Middle frontal gyrus (tissue), 1 donor: ENCODE measurements at regions not wholly inside any gene's neighbourhood (a gene's known extent, or its start where the extent isn't known, plus 50 kb on each side); places are given as distances from the start of the nearest gene placed in this dataset.
"Not testable (repeated sequence)": the region's sequence is repeated elsewhere in the genome, so short reads cannot be mapped to it uniquely, and the experiment has no call there.

Experiments
- DNase-seq: peaks from one replicate; pipeline ENCODE4 v3.0.0-alpha.2; 2015; ENCODE audit warnings: low spot score; ENCODE audit errors: extremely low spot score

DNA sequence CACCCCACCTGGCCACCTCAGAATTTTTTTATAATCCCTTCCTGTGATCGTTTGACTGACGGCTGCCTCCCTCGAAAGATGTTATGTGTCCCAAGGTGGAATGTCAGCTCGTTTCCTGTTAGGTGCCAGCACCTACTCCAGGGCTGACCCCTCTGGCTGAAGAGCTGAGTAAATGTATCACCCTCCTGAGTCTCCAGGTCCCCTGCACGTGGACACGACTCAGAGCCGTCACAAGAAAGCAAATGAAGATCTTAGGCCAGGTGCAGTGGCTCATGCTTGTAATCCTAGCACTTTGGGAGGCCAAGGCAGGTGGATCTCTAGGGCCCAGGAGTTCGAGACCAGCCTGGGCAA lies 273.2 kb downstream of the C16orf95 start:
- no peak for DNase-seq

DNA sequence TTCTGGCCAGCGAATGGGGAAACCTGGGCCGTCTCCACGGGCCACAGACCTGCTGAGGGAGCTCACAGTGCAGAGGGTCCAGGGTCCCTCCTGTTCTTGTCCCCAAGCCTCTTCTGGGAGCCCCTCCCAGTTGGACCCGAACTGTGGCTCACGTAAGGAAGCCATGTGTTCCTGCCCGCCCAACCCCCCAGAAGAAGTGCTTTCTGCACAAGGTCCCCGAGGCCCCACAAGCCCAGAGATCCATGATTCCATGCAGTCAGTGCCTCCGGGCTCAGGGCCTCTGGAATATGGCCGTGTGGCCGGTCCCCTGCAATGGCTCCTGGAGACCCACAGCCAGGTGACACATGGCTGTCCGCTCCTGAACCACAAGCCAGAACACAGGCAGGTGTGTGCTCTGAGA lies 272.4 kb downstream of the C16orf95 start:
- no peak for DNase-seq

DNA sequence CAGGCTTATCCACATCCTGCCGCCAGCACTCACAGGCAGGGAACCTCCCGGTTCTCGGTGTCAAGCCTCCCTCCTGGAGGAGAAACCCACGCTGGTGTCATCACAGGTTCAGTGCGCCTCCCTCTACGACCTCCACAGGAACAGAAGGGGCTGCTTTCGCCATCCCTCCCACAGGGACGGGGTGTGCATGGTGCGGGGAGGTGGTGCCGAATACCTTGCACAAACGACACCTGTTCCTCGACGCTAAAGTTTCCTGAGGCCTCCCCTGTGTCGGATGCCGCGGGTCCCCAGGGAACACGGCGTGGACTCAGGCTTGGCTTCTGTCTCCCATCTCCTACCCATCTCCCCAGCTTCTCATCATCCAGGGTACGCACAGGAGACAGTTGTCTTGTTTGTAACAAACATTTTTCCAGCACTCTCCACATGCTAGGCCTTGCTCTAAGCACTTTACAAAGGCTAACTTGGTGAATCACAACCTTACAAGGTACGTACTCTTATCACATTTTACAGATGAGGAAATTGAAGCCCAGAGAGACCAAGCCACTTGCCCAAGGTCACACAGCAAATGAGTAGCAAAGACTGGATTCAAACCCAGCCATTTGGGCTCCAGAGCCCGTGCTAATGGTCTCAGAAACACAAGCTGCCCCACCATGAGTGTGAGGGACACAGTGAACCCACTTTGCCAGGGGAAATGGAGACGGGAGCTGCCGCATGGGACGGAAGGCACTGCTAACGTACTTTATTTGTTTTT lies 271.6 kb downstream of the C16orf95 start:
- DNase-seq: no peak

DNA sequence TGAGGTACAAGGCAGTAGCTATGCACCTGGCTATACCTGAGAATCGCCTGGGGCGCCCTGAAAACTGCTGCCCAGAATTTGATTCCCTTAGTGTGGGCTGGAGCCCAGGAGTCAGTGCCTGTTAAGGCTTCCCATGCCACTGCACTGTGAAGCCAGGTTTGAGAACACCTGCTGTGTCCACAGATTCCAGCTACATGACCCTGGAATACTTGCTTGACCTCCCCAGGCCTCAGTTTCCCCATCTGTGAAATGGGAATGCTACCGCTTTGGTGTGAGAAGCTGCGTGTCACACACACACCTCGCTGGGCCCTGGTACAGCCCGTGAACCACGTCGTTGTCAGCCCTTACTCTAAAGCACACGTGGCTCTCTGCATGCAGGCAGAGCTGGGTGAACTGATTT lies 271.0 kb downstream of the C16orf95 start:
- DNase-seq: no peak

DNA sequence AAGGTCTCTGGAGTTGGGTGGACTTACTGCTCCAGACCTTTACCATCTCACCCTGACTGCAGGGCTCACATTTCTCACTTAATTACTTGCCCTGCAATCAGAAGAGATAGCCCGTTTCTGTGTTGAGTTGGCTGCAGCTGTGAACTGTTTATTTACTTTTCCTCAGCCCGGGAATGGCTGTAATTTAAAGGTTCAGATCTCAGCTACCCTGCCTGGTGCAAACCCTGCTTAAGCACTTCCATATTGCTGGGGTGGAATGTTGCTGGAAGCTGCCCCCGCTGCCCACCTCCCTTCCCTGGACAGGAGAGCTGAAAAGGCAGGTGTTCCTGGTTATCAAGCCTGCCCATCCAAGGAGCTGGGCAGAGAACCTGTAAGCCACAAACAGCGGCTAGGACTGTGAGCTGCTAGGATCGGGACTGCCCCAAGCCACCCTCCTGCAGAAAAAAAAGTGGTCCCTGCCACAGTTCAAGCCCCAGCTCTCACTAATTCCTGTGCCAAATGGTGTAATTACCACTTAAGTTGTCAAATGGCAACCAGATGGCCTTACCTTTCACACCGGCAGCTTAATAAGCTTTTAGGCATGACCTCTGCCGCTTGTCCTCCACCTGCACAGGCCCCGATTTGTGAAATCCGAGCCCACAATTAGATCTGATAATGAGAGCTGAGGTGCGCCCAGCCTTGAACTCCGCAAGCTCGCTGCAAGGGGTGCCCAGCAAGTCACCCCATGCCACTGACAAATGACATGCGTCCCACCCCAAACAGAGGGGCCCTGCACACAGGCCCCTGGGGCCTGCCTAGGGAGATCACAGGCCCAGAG lies 269.8 kb downstream of the C16orf95 start:
- DNase-seq: no peak

DNA sequence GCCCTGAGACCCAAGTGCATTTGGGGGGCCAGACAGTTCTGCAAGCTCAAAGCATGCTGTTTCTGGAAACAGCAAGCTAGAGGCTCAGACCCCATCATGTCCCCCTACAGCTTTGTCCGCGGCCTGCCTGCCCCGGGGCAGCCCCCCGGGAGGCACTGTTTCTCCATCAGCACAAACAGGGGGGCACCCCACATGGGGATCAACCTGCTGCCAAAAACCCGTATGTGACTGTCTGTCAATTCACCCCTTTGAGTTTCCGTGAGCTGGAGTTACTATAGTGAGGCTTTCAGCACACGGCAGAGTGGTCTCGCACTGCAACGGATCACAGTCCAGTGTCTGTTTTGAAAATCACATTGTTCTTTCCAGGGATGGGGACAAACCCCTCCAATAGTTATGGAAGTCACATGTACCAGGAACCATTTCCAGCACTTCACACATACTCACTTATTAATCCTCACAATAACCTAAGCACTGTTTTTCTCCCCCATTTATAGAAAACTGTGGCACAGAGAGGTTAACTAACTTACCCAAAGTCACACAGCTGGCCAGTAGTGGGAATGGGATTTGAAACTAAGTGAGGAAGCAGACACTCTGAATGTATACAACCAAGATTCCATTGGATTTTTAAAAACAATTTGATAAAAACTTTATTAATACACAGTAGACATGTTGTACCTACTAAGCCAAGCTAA lies 269.0 kb downstream of the C16orf95 start:
- DNase-seq: no peak

DNA sequence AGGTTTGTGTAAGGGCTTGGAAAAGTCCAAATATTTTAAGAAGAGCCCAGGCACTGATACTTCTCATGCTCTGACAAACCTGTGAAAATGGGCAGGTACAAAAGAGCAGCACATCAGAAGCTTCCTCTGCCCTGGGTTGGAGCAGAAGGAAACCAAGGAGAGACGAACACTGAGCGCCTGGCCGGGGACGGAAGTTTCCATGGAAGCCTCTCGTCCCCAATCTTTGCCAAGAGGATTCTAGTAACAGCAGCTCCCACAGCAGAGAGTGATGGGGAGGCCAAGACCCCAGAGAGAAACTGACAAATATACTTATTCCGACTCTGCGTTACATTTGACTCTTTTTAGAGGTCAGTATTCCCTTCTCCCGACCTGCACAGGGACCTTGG lies 268.5 kb downstream of the C16orf95 start:
- DNase-seq: no peak

DNA sequence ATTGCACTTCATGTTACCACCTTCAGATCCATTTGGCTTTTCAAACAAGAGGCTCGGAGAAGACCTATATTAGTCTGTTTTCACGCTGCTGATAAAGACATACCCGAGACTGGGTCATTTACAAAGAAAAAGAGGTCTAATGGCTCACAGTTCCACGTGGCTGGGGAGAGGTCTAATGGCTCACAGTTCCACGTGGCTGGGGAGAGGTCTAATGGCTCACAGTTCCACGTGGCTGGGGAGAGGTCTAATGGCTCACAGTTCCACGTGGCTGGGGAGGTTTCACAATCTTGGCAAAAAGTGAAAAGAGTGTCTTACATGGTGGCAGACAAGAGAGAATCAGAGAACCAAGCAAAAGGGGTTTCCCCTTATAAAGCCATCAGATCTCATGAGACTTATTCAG lies 268.0 kb downstream of the C16orf95 start:
- DNase-seq: not testable (repeated sequence)

DNA sequence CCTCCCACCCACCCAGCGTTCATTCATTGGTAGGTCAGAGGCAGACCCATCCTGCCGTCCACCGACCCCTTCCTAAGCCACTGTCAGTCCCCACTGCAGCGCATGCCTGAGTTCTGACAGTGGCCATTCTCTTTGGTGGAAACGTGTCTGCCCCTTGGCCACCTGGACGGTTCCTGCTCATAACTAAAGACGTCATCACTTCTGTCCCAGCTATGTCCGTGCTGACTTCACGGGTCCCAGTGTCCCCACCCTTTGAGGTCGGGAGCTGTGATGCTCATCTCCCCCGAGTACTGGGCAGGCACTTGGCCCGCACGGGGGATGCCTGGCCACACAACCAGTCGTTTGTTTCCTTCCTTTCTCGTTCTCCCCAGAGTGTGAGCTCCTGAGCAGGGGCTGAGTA lies 267.1 kb downstream of the C16orf95 start:
- no peak for DNase-seq

DNA sequence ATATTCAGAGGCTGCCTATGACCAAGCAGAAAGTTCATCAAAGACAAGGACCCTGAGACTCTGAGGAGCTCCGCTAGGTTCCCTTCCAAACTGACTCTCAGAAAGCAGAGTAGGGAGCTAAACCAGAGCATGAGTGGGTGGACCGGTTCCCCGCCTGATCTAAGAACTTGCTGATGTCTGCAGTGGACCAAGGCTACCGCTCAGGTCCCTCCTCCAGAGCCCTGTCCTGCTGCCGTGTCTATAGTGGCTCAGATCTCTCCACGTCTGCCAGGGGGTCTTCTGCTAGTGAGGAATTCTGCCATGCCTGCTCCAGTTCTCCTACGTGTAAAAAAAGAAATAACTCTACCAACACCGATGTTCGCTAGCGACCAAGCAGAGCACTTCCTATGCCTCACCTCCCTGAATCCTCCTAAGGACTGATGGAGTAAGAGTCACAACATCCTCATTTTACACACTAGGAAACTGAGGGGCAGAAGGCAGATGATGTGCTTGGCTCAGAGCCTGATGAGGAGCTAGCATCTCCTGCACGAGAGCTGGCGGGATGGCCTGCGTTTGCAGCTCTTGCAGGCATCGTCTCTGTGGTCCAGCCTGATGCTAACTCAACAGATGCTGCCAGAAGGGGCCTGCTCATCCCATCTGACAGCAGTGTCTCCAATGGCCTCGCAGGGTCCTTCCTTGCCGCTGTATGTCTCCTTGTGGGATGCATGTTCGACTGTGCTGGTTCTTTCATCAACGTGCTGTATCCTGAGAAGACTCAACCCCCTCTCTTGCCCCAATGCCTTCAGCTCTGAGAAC lies 265.5 kb downstream of the C16orf95 start:
- DNase-seq: no peak

DNA sequence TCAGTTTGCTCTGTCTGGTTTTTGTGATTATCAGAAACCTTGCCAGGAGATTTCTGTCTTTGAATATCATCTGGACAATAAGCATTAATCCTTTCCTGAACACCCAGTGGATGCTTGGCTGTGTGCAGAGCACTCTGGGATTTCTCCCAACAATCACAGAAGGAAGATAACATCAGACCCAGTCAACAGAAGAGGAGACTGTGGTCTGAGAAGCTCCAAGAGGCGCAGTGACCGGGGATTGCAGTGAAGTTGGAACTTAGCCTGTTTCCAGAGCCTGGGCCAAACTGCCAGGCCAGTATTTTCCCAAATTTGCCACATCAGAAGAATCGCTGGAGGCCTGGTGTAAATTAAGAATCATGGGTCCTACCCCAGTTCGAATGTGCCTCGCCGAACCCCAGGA lies 264.7 kb downstream of the C16orf95 start:
- DNase-seq: no peak

DNA sequence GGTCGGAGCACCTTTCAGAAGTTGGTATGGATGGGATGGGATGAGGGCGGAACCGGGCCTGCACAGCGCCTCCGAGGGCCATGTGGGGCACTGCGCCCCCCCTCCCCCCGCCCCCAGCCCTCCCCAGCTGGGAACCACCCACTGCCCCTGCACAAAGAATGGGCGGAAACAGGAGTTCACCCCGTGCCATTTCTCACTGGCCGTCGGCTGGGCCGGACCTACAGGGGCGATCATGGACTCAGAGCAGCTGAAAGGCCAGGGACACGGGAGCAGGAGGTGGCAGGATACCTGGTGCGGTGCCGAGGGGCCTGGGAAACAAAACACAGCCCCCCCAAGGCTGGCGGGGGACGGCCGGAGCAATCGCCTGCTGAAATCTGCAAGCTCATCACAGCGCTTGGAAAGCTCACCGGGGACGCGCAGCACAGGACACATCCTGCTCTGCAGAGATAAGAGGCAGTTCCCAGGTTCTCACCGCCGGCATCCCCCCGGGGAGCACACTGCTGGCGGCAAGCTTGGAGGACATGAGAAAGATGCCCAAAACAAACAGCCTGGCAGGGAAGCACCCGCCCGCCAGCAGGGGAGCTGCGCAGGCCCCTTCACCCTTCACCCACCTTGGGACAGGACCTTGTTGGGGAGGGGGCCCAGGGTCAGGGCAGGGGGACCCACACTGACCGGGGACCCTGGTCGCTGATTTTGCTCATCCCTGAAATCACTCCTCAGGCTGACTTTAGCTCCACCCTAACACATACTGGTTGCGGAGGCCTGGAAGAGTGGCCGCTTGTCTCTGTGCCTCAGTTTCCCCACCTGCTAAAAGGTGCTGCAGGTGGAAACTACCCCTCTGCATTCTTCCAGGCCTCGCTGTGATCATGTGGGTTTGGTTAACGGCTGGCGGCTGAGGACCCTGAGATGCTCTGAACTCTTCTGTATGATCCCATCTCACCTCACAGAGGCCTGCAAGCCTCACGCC lies 263.9 kb downstream of the C16orf95 start:
- no peak for DNase-seq

DNA sequence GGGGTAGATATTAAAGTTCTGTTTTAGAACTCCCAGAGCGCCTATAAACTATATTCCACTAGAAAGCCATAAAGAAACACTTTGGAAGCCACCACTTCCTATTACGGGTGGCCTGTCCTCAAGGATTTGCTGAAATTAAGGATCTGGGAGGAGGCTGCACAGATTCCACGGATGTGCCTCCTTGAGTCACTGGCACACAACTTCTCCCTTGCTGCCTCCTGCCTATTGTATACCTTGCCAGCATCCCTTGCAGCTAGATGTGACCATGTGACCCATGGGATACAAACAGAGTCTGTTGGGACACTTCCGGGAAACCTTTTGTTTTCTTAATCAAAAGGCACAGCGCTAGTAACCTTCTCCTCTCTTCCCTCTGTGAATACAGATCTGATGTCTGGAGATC lies 263.0 kb downstream of the C16orf95 start:
- no peak for DNase-seq

DNA sequence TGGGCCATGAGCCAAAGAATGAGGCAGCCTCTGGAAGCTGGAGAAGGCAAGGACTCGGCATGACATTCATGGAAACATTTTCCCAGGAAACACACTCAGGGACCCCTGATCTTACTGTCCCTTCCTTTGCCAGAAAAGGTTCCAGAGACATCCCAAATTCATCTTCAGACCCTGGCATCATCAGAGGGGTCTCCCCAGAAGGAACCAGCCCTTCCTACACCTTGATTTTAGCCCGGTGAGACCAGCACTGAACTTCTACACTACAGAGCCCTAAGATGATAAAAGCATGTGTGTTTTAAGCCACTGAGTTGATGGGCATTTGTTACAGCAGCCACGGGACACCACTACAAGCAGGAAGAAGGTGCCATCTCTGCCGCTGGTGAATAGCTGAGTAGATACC lies 262.3 kb downstream of the C16orf95 start:
- no peak for DNase-seq

DNA sequence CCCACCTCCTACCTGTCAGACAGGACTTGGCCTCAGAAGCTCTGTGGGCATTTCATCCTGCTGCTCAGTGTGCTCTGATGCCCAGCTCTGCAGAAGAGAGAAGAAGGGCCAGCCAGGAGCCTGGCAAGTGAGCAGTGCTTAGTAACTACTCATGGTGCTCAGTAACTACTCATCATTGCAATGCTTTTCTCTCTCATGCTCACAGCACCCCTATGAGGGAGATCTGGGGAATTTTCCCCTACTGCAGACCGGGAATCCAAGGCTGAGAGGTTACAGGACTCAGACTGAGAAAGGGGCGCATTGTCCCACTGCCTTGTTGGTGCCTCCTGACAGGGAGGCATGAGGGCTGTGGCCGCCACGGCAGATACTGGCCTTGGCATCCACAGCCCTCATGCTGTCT lies 261.1 kb downstream of the C16orf95 start:
- no peak for DNase-seq

DNA sequence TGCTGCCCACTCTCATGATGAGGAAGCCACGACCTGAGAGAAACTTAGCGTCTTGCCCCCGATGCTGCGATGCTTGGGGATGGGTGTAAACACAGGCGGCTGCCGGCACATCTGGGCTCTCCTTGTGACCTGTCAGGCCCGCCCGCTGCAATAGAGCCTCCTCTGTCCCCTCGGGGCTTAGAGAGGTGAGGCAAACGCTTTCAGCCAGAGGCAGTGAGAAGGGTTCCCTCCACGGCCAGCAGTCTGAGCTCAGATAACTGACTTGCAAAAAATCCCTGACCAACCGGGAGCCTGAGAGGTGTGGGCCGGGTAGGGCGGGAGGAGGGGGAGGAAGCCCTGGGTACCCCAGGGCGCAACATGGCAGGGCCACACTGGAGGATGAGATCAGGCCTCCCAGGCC lies 260.6 kb downstream of the C16orf95 start:
- DNase-seq: no peak

DNA sequence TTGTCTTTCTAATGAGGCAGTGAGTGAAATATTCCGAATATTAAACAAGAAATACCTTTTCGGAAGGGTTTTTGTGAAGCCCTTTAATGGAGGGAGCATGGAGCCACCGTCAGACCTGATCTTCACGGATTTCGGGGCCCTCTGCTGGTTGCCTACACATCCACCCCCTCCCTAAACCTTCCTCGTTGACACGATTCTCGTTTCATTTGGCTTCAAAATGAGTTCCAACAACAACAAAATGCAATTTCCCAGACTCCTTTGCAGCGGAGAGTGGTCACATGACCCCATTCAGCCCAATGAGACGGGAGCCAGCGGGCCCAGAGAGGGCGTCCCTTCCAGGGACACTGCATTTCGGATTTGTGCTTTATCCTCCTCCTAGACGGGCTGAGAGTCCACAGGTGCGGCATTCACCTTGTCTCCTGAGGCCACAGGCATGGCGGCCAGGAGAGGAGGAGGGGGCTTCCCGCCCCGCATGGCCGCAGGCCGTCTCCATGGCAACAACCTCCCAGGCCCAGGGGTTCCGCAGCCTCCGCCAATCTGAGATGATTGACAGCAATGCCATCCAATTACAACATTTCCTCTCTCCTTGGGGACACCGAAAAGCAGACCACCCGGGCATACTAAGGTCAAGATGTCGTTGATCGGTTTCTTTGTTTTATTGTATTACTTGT lies 259.8 kb downstream of the C16orf95 start:
- DNase-seq: no peak

DNA sequence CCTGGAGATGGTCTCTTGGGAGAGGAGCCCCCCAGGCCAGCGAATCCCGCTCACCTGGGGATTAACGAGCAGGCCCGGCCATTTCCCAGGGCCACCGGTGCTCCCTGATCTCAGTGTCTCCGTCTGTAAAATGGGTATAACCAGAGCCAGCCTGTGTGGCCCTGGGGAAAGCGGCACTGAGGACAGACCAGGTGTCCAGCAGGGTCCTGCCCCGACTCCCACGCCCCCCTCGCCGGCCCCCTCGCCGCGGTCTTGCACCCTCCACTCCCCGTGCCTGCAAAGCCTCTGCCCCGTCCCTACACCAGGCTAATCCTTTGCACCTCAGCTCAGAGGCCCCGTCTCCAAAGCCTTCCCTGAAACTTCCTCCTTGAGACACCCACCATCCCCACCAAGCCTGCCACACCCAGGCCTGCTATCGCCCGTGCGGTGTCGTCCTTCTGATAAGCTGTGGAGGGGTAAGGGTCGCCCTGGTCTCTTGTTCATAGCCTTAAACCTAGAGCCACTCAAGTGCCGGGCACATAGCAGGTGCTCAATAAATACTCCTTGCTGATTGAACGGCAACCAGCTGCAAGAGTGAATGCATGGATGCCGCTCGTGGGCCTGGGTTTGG lies 259.1 kb downstream of the C16orf95 start:
- no peak for DNase-seq

DNA sequence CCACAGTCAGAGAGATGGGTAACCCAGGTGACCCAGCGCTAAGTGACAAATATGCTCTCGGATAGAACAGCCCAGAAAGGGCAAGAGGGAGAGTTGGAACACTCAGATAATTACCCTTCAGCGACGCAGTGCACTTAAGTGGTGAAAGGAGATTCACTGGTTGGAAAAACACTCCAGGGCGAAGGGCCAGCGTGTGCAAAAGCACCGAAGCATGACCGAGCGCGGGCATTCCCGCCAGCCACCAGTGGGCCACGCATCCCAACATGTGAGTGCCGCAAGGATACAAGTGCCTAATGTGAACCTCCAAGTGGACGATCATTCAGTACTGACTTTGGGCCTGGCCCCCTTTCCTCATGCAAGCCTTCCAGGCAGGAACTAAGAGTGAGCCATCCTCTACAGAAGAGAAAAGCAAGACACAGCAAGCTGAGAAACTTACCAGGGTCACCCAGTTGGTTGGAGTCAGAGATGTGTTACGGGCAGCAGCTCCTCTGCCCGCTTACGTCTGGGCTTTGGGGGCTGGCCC lies 258.4 kb downstream of the C16orf95 start:
- DNase-seq: no peak
